Stimulated activated CD4-positive, alpha-beta T cell treated with anti-CD3 and anti-CD28 coated beads, Interleukin-4, amount 100 ng/mL, for 4 hours (primary cell): ENCODE measurements at regions not wholly inside any gene's neighbourhood (a gene's known extent, or its start where the extent isn't known, plus 50 kb on each side); places are given as distances from the start of the nearest gene placed in this dataset.
"Not testable (repeated sequence)": the region's sequence is repeated elsewhere in the genome, so short reads cannot be mapped to it uniquely, and the experiment has no call there.

ENCODE experiments used
- DNase-seq, 2 experiments: peaks; one replicate each; pipeline ENCODE4 v3.0.0-alpha.2; 2020

DNA sequence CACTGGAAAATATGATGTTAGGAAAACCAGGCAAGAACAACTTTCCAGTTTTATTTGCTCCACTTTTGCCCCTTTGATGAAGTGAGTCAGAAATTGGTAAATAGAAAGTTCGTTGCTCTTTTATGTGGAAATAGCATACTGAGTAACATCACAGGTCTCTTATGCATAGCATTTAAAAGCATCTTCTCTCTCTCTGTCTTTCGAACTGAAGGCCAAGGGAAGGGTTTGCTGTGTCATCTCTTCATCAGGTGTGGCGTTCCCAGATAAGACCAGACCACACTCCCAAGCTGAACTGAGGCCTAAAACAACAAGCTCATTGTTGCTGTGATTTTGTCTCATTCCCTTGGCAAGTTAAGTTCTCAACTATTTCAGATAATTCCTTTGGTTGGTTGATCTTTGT is 131.8 kb upstream of the GRB10 start:
- DNase-seq: no peak

DNA sequence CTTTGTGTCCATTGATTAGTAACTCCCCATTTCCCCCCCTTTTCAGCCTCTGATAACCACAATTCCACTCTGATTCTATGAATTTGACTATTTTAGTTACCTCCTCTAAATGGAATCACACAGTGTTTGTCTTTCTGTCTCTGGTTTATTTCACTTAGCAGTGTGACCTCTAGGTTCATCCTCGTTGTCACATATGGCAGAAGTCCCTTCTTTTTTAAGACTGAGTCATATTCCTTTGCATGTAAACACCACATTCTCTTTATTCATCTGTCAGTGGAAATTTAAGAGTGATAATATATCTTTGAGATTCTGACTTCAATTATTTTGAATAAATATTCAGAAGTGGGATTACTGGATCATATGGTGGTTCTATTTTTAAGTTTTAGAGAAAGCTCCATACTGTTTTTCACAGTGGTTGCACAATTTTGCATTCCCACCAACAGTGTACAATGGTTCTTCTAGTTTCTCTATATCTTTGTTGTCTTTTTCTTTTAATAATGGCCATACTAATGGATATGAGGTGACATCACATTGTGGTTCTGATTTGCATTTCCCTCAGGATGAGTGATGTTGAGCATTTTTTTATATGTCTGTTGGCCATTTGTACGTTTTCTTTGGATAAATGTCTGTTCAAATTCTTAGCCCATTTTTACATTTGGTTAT is 126.1 kb upstream of the GRB10 start:
- no peak for DNase-seq

DNA sequence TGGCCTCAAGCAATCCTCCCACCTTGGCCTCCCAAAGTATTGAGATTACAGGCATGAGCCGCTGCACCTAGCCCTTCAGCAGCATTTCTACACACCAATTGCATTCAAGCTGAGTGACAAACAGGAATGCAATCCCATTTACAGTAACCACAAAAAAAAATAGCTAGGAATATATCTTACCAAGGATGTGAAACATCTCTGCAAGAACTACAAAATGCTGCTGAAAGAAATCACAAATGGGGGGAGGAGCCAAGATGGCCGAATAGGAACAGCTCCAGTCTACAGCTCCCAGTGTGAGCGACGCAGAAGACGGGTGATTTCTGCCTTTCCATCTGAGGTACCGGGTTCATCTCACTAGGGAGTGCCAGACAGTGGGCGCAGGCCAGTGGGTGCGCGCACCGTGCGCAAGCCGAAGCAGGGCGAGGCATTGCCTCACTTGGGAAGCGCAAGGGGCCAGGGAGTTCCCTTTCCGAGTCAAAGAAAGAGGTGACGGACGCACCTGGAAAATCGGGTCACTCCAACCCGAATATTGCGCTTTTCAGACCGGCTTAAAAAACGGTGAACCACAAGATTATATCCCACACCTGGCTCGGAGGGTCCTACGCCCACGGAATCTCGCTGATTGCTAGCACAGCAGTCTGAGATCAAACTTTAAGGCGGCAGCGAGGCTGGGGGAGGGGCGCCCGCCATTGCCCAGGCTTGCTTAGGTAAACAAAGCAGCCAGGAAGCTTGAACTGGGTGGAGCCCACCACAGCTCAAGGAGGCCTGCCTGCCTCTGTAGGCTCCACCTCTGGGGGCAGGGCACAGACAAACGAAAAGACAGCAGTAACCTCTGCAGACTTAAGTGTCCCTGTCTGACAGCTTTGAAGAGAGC is 116.1 kb upstream of the GRB10 start:
- not testable (repeated sequence) for DNase-seq

DNA sequence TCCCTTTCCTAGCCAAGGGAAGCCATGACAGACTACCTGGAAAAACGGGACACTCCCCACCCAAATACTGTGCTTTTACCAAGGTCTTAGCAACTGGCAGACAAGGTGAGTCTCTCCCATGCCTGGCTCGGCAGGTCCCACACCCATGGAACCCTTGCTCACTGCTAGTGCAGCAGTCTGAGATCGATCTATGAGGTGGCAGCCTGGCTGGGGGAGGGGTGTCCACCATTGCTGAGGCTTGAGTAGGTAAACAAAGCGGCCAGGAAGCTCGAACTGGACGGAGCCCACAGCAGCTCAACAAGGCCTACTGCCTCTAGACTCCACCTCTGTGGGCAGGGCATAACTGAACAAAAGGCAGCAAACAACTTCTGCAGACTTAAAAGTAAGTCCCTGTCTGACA is 104.4 kb upstream of the GRB10 start:
- not testable (repeated sequence) for DNase-seq

DNA sequence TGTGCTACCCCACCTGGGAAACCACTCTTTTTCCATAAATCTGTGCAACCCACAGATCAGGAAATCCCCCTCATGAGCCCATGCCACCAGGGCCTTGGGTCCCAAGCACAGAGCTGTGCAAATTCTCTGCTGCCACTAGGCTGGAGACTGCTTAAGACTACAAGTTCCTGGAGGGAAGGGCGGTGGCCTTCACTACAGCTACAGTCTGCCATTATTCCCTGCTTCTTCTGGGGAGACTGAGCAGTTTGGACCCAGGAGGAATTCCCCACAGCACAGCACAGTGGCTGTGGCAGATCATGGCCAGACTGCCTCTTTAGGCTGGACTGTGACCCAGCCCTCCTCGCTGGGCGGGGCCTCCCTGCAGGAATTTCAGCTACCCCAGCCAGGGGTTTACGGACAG is 89.7 kb upstream of the GRB10 start:
- no peak for DNase-seq

DNA sequence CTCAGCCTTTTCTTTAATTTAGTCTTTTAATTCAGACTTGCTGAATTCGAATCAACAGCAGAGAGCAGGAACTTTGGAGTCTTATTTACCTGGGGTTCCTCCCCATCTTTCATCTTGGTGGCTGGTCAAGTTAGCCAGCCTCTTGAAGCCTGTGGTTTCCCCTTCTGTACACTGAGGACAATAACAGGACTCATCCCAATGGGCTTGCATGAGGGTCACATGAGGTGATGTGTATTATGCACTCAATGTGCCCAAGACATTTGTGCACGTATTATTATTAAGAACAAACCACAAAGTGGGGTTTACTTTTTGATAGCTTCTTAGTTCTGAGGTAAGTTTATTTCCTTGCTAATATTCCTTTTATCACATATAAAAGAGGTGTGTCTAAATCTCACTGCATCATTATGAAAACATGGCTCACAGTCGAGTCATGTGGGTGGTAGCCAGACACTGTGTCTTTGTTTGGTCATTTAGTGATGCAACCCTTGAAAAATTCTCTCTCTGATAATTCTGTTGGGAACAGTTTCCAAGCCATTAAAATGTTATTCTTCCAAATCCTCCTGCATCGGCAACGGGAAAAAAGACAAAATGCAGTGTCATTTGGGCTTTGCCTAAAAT is 86.5 kb upstream of the GRB10 start:
- no peak for DNase-seq

DNA sequence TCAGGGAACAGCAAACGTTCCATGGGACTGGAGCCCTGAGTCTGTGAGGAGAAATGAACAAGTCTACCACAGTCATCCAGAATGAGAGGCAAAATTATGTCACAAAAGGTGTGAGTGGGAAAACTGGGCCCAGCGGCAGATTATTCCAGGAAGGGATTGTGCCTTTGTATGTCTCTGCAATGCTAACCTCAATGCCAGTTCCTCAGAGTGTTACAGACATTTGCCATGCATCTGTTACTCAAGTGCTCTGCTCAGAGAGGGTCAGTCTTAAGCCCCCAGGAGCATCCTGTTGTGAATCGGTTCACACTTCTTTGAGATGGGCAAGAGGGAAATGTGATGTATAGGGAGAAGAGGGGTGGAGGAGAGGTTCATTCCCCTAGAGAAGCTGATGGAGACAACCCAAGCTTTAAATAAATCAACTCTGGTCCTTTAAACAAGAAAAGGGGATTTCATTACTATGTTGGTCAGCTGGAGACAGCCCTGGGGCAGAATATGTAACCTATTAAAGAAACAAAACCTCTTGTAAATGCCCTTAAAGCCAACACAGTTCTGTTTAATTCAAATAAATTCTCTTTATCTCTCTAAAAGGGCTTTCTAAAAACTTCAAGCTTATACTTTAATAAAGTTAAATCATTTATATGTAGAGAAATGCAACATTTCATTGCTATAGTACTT is 85.9 kb upstream of the GRB10 start:
- DNase-seq: no peak

DNA sequence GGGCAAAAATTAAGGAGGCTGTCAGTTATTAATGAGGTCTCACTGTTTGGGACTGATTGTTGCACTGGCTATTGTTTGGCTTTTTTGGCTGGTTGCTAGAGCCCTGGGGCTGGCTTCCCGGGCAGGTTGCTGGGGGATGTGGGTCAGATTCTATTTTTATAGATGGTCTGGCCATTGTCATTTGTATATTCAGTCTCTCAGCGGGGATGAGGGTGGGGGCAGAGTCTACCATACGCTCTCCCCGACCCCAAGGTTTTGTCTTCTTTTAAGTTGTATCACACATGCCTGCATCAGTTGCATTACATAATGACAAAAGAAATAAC is 84.3 kb upstream of the GRB10 start:
- no peak for DNase-seq

DNA sequence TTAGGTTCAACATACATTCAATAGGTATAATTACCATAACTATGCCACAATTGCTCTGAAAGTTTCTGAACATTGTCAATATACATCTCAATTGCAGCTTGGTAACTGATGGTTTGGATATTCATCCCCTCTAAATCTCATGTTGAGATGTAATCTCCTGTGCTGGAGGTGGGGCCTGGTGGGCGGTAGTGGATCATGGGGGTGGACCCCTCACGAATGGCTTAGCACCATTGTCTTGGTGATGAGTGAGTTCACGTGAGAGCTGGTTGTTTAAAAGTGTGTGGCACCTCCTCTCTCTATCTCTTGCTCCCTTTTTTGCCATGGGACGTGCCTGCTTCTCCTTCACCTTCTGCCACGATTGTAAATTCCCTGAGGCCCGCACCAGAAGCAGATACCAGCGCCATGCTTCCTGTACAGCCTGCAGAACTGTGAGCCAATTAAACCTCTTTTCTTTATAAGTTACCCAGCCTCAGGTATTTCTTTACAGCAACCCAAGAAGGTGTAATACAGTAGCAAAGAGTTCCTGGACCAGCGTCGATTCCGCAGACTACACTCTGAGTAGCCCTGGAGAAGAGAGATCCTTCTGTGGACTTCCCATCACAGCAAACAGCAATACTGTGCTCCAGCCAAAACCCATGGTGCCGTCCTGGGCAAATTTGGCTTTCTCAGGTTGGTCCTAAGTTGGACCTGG is 83.8 kb upstream of the GRB10 start:
- DNase-seq: no peak

DNA sequence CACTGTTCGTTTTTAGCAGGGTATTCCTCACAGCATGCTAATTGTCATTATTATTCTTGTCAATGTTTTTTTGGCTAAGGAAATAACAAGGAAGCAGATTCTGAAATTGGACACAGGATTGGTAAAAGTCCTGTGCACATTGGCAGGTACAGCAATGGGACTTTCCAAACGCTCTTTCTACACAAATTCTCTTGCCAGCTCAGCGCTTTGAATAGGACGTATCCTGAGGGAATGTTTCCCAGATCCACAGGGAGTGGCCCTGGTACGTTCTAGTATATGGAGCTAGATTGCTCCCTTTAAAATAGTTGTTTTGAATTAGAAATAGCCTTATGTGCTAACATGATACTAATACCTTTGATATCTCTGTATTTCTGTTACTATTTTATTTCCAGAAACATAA is 82.8 kb upstream of the GRB10 start:
- DNase-seq: no peak

DNA sequence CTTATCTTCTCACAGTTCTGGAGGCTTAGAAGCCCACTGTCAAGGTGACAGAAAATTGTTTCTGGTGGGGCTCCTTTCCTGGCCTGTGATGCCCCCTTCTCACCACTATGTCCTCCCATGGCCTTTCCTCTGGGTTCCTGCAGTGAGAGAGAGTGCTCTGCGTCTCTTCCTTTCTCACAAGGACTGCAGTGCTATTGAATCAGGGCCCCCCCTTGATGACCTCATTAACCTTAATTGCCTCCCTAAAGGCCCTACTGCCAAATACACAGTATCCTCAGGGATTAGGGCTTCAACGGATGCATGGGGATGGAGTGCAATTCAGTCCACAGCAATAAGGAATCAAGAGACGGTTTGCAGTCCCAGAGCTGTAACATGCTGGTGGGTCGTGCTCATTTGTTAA is 82.0 kb upstream of the GRB10 start:
- no peak for DNase-seq

DNA sequence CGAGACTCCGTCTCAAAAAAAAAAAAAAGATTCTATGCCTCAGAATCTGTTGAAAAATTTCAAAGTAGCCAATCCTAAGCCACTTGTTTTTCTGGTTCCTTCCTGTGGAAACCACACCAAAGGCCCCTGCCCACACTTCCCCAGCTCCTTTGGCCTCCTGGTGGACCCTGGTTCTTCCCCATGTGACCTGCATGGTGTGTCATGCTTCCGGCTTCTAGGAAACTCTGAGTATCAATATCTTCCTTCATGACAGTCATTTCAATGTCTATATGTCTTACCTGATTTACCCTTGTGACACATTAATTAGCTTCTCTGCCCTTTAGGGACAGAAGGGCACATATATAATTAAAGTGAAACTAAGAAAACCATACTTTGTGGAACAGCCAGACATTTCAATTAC is 80.4 kb upstream of the GRB10 start:
- no peak for DNase-seq

DNA sequence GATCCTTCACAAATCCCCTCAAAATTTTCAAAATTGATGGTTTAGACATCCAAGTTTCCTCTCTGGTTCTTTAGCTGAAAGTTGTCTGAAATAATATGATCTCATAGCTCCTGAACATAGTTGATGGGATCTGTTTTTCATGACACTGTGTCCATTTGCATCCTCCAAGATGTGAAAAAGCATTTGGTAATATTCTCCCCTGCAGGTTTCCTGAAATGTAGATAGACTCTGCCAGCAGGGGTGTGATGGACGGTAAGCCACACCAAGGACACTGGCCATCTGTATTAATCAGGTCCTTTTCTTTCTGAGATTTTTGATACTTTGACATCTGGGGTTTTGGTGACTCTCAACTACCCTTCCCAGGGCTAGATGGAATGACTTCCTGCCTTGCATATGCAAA is 79.6 kb upstream of the GRB10 start:
- DNase-seq: no peak

DNA sequence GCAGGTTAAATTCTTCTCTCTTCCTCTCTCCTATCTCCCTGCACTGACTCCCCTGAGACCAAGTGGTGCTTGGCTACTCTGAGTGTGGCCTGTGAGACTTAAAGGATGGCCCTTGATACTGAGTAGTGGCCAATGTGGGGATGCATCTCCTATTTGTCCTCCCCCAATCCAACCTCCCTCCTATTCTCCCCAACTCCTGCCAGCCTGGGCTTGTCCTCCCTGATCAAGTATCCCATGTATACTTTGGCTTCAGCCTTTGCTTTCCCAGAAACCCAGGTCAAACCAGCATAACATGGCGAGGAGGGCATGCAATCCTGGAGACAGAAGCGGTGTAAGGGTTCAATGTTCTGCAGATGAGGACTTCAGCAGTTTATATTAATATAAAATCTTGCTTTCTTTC is 77.9 kb upstream of the GRB10 start:
- no peak for DNase-seq

DNA sequence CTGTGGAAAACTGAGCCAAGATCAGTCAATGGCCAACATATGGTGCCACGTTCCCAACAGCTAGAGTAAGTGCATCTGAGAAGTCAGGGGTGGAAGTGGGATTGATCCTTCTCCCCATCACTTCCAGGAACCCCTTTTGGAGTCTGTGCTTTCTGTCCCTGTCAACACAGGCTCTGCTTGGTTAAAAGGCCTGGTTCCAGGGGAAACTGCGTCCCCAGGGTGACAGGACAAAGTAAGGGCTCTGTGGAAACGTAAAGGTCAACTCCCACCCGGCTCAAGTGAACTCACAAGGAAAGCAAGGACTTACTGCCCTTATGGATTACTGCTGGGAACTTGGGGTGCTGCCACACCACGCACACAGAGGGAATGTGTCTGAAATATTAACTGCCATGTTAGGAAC is 77.5 kb upstream of the GRB10 start:
- no peak for DNase-seq

DNA sequence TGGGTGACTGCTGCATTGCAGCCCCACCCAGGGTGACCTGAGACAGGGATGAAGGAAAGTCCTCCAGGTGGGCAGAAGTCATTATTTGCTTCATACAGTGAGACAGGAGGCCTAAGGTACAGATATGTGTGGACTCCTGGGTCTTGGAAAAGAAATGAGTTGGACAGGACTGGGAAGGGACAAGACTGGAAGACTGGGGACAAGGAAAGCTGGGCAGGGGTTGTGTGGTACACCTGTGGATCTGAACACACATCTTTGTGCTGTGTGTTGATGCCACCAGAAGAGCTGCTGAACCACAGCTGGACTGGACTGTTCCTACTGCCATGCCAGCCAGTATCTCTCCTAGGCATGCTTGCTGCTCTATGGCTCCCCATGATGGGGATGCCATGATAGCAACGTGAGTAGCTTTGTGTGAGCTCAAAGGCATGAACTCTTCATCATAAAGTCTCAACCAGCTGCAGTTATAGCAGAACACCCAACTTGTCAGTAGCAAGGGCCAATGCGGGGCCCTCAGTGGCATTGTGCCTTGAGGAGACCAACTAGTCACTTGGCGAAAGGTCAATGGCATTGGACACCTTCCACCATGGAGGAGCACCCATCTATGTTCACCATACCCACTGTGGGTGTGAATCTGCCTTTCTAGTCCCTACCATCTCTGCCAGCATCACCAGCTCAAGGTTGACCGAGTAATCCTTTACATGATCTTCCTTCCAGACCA is 76.0 kb upstream of the GRB10 start:
- no peak for DNase-seq

DNA sequence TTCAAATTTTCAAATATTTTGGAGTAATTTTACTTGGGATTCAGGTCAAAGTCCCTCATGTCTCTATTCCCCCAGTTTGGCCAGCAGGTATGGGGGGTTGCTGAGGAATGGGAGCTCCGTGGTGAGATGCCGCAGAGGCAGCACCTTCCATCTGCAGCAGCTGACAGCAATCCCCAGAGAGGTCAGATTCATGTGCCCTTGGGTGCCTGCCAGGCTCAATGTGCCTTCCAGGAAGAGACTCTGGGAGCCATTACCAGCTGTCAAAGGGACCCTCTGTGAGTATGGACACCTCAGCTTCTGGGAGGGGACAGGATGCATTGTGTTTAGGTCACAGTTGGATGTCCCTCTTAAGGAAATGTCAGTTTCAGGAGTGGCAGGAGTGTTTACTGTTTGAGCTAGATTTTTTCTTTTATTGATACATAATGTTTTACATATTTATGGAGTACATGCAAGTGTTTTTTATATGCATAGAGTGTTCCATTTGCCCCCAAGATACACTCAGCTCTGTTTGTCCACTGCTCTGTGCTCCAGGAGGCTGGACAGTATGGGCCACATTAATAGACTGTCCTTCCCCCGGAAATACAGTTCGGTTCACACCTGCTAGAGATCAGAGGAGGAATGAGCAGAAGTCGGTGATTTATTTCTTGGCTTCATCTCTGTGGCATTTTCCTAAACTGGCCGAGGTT is 75.3 kb upstream of the GRB10 start:
- no peak for DNase-seq

DNA sequence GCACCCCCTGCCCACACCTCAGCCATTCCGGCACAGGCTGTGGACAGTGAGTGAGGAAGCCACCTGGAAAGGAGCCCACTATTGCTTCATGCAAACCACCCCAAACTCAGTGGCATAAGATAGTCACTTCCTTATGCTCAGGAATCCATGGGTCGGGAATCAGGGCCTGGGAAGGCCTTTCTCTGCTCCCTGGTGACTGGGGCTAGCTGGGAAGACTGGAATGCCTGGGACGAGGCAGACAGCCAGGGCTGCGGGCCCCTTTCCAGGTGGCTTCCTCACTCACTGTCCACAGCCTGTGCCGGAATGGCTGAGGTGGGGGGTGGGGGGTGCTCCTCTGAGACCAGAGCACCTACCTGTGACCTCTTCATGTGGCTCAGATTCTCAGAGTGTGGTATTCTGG is 74.1 kb upstream of the GRB10 start:
- no peak for DNase-seq

DNA sequence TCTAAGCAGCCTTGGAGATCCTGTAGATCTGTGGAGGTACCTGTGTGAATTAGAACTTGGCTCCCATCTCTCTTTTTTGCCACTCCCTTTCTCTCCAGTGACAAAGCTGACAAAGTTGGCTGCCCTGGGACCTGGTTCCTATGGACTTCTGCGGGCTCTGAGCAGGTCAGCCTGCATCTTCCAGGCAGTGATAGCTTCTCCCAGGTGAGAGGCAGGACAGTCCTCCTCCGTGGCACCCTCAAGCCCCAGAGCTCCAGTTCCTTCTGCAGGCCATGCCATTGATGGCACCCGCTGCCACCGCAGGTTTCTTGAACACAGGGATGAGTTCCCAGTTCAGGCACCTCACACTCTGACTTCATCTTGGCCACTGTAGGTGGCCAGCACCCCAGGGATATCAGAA is 73.5 kb upstream of the GRB10 start:
- DNase-seq: no peak

DNA sequence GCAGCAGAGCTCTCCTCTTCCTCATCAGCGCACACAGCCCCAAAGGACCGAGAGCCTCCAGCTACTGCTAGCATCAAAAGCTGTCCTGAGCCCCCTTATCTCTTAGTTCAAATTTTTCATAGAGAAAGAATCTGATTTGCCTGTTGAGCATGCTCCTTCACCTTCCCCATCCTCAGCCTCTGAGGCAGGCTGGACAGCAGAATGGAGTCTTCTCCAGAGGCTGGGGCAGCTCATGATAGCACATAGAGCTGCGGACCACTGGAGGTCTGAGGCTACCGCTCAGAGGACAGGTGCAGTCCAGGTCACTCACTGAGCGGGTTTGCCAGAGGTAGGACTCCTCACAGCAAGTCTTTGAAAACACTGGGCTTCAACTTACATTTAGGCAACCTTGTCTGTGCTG is 72.8 kb upstream of the GRB10 start:
- no peak for DNase-seq

DNA sequence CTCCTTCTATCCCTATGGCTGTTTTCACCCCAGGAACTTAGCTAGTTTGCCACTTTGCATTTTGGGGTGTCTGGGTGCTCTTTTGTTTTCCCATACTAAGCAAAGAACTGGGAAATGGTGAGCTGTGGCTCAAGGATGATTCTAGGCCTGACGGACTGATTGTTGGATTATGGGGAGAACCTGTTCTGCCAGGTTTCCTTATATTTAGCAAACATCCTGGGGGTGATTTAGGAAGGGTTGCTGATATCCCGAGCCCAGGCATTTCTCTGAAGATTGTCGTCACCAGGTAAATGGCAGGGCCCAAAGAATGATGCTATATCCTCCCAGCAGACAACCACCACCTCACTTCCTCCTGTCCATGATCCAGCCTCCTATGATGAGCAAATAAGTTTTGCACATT is 72.1 kb upstream of the GRB10 start:
- no peak for DNase-seq

DNA sequence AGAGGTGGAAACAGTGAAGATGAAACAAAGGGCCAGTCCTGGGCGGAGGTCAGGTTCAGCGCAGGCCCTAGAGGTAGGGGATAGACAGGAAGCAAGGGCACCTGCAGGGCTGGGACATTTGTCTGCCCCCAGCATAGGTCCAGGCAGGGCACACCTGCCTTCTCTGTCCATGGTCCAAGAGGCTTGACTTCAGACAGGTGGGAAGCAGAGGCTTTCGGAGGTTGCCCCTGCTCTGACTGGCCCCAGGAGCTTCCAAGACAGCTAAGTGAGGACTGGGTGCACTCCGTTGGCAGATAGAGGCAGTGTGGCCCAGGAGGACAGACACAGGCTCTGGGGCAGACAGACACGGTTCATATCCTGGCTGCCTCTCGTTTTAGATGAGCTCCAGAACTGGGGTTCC is 71.6 kb upstream of the GRB10 start:
- no peak for DNase-seq
